ENCODE measurements at regions not wholly inside any gene's neighbourhood (a gene's known extent, or its start where the extent isn't known, plus 50 kb on each side); places are given as distances from the start of the nearest gene placed in this dataset.

DNA sequence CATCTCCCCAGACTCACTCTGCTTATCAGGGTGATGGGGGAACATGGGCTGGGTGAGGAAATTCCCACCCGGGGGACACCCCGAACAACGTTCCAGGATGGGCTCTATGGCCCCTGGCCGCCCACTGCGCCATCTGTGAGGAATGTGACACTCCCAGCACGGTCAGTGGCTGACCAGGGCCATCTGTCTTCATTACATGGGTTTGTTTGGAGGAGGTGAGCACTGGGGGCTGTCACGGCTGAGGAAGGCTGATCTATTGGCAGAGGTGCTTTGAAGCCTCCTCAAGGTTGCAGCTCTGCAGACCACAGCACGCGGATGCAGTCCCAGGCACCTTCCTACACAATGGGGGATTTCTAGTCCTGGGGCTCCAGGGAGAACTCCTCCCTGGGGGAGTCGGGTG lies 214.1 kb upstream of the FOXF1 start:
- no peak for TF ChIP-seq POLR2A (IDR thresholded peaks at IDR 0.05; ENCODE audit: borderline replicate concordance, extremely low read depth, insufficient read depth, insufficient read length)
- TF ChIP-seq, protein P1, sequence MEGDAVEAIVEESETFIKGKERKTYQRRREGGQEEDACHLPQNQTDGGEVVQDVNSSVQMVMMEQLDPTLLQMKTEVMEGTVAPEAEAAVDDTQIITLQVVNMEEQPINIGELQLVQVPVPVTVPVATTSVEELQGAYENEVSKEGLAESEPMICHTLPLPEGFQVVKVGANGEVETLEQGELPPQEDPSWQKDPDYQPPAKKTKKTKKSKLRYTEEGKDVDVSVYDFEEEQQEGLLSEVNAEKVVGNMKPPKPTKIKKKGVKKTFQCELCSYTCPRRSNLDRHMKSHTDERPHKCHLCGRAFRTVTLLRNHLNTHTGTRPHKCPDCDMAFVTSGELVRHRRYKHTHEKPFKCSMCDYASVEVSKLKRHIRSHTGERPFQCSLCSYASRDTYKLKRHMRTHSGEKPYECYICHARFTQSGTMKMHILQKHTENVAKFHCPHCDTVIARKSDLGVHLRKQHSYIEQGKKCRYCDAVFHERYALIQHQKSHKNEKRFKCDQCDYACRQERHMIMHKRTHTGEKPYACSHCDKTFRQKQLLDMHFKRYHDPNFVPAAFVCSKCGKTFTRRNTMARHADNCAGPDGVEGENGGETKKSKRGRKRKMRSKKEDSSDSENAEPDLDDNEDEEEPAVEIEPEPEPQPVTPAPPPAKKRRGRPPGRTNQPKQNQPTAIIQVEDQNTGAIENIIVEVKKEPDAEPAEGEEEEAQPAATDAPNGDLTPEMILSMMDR (IDR thresholded peaks at IDR 0.05 in 2 of 3, conservative IDR thresholded peaks at IDR 0.05 in 1 of 3; ENCODE audit: borderline replicate concordance in 1 of 3, insufficient read depth in 1 of 3, low read depth in 2 of 3, low read length in 2 of 3), result no peak
- no peak for TF ChIP-seq ZFX (IDR thresholded peaks at IDR 0.05)
- no peak for TF ChIP-seq EZH2 (IDR thresholded peaks at IDR 0.05)
- TF ChIP-seq, protein P2, sequence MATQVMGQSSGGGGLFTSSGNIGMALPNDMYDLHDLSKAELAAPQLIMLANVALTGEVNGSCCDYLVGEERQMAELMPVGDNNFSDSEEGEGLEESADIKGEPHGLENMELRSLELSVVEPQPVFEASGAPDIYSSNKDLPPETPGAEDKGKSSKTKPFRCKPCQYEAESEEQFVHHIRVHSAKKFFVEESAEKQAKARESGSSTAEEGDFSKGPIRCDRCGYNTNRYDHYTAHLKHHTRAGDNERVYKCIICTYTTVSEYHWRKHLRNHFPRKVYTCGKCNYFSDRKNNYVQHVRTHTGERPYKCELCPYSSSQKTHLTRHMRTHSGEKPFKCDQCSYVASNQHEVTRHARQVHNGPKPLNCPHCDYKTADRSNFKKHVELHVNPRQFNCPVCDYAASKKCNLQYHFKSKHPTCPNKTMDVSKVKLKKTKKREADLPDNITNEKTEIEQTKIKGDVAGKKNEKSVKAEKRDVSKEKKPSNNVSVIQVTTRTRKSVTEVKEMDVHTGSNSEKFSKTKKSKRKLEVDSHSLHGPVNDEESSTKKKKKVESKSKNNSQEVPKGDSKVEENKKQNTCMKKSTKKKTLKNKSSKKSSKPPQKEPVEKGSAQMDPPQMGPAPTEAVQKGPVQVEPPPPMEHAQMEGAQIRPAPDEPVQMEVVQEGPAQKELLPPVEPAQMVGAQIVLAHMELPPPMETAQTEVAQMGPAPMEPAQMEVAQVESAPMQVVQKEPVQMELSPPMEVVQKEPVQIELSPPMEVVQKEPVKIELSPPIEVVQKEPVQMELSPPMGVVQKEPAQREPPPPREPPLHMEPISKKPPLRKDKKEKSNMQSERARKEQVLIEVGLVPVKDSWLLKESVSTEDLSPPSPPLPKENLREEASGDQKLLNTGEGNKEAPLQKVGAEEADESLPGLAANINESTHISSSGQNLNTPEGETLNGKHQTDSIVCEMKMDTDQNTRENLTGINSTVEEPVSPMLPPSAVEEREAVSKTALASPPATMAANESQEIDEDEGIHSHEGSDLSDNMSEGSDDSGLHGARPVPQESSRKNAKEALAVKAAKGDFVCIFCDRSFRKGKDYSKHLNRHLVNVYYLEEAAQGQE (IDR thresholded peaks at IDR 0.05; ENCODE audit: low read depth), result no peak
- TF ChIP-seq YY1 (IDR thresholded peaks at IDR 0.05; ENCODE audit: extremely low read depth, insufficient replicate concordance, low read depth, low read length), result no peak
- TF ChIP-seq EGR1 (IDR thresholded peaks at IDR 0.05; ENCODE audit: low read depth), result no peak
- TF ChIP-seq RAD21 (IDR thresholded peaks at IDR 0.05; ENCODE audit: low read depth), result no peak
- no peak for TF ChIP-seq POLR2AphosphoS5 (IDR thresholded peaks at IDR 0.05; ENCODE audit: low read depth, low read length)
- TF ChIP-seq ZNF274 (IDR thresholded peaks at IDR 0.05; ENCODE audit: low read depth, low read length), result no peak
- no peak for TF ChIP-seq SRF (IDR thresholded peaks at IDR 0.05; ENCODE audit: low read depth)
